ENCODE measurements at regions not wholly inside any gene's neighbourhood (a gene's known extent, or its start where the extent isn't known, plus 50 kb on each side); places are given as distances from the start of the nearest gene placed in this dataset.

- H3K4me1 ChIP-seq, result peaks cover 82 to 98% (median 93%) of the 10 kb centered on the region in 10 experiments
- H3K4me3 ChIP-seq, result no peak overlapping the region
- peak overlapping the region in 9 of 11 experiments; percentile 77 to 95 (median 85); a peak in 12 of 22 replicates for H3K4me2 ChIP-seq
- H3K27me3 ChIP-seq, result no peaks in the 10 kb centered on the region
- no peaks in the 10 kb centered on the region for H3K36me3 ChIP-seq
- H3K9ac ChIP-seq, result no peak overlapping the region
- H3K9me3 ChIP-seq (replicated peaks in 1 of 11), result no peaks in the 10 kb centered on the region
- H3K27ac ChIP-seq, result peak overlapping the region in 7 of 11 experiments; percentile 74 to 87 (median 81); a peak in 11 of 22 replicates
- H4K20me1 ChIP-seq, result no peaks in the 10 kb centered on the region
- no peak for TF ChIP-seq Cebpa-rat (IDR thresholded peaks at IDR 0.05)
Measured at GRCh38 chr6:134515986-134516385, 198.1 kb upstream of the SGK1 start.

GRCh38 chr6:134512981-134513391 is 195.1 kb upstream of the SGK1 start:
- Histone ChIP-seq H3K36me3 (no peaks in the 10 kb centered on the region), H3K4me1 (peaks cover 65 to 88% (median 78%) of the 10 kb centered on the region in 10 experiments), H4K20me1 (no peaks in the 10 kb centered on the region), H3K27me3 (no peaks in the 10 kb centered on the region), H3K9ac (peak overlapping the region in 10 of 11 experiments; percentile 19 to 66 (median 34); a peak in 14 of 22 replicates), H3K4me2 (peak overlapping the region; percentile 71 to 89 (median 78)), H3K4me3 (no peak overlapping the region; a peak in 1 of 20 replicates), H3K9me3 (replicated peaks in 1 of 11) (peaks cover 0 to 13% (median 5%) of the 10 kb centered on the region in 11 experiments; a peak in 8 of 22 replicates), H3K27ac (peak overlapping the region; percentile 63 to 82 (median 75); a peak in 21 of 22 replicates)
- TF ChIP-seq Cebpa-rat (IDR thresholded peaks at IDR 0.05), result no peak

GRCh38 chr6:134511984-134512683 is 194.2 kb upstream of the SGK1 start:
- no peaks in the 10 kb centered on the region for H4K20me1 ChIP-seq
- TF ChIP-seq Cebpa-rat (IDR thresholded peaks at IDR 0.05), result no peak
- no peaks in the 10 kb centered on the region for H3K36me3 ChIP-seq
- no peaks in the 10 kb centered on the region for H3K27me3 ChIP-seq
- no peak overlapping the region for H3K4me3 ChIP-seq
- H3K27ac ChIP-seq, result peak overlapping the region; percentile 63 to 82 (median 75)
- peak overlapping the region; percentile 71 to 89 (median 78) for H3K4me2 ChIP-seq
- H3K4me1 ChIP-seq, result peaks cover 56 to 80% (median 69%) of the 10 kb centered on the region in 10 experiments
- peaks cover 0 to 14% (median 5%) of the 10 kb centered on the region in 11 experiments; a peak in 8 of 22 replicates for H3K9me3 ChIP-seq (replicated peaks in 1 of 11)
- peak overlapping the region in 9 of 11 experiments; percentile 19 to 66 (median 36); a peak in 13 of 22 replicates for H3K9ac ChIP-seq

- Histone ChIP-seq H3K4me1 (peaks cover 44 to 68% (median 57%) of the 10 kb centered on the region in 10 experiments), H3K27ac (peak overlapping the region; percentile 63 to 82 (median 75)), H3K36me3 (no peaks in the 10 kb centered on the region), H3K4me3 (peak overlapping the region in 1 of 10 experiments; percentile 5; a peak in 2 of 20 replicates), H3K9me3 (replicated peaks in 1 of 11) (peaks cover 0 to 18% (median 8%) of the 10 kb centered on the region in 11 experiments; a peak in 13 of 22 replicates), H4K20me1 (no peaks in the 10 kb centered on the region), H3K4me2 (peak overlapping the region; percentile 71 to 89 (median 78)), H3K9ac (peak overlapping the region in 9 of 11 experiments; percentile 5 to 62 (median 34); a peak in 12 of 22 replicates), H3K27me3 (no peaks in the 10 kb centered on the region)
- no peak for TF ChIP-seq Cebpa-rat (IDR thresholded peaks at IDR 0.05)
Measured at GRCh38 chr6:134510920-134511319, 193.0 kb upstream of the SGK1 start.

GRCh38 chr6:134510142-134510541 is 192.2 kb upstream of the SGK1 start:
- Histone ChIP-seq H3K4me1 (peaks cover 44 to 67% (median 51%) of the 10 kb centered on the region in 10 experiments), H3K27ac (peak overlapping the region; percentile 63 to 82 (median 75)), H3K9ac (peak overlapping the region in 4 of 11 experiments; percentile 11 to 62 (median 38); a peak in 2 of 22 replicates), H4K20me1 (no peaks in the 10 kb centered on the region), H3K9me3 (replicated peaks in 1 of 11) (peaks cover 0 to 25% (median 13%) of the 10 kb centered on the region in 11 experiments; a peak in 13 of 22 replicates), H3K4me3 (peak overlapping the region in 1 of 10 experiments; percentile 5; a peak in 1 of 20 replicates), H3K4me2 (peak overlapping the region; percentile 71 to 89 (median 78)), H3K36me3 (no peaks in the 10 kb centered on the region), H3K27me3 (no peaks in the 10 kb centered on the region)
- no peak for TF ChIP-seq Cebpa-rat (IDR thresholded peaks at IDR 0.05)

- Histone ChIP-seq H3K4me3 (no peak overlapping the region), H3K9me3 (replicated peaks in 1 of 11) (peaks cover 0 to 25% (median 13%) of the 10 kb centered on the region in 11 experiments; a peak in 13 of 22 replicates), H3K27ac (no peak overlapping the region), H3K36me3 (no peaks in the 10 kb centered on the region), H3K9ac (no peak overlapping the region), H3K4me2 (peak overlapping the region in 1 of 11 experiments; percentile 30; a peak in 1 of 22 replicates), H3K27me3 (no peaks in the 10 kb centered on the region), H3K4me1 (peaks cover 42 to 63% (median 48%) of the 10 kb centered on the region in 10 experiments), H4K20me1 (no peaks in the 10 kb centered on the region)
- no peak for TF ChIP-seq Cebpa-rat (IDR thresholded peaks at IDR 0.05)
Measured at GRCh38 chr6:134508862-134509498, 191.1 kb upstream of the SGK1 start.

GRCh38 chr6:134506162-134506561 is 188.2 kb upstream of the SGK1 start:
- no peaks in the 10 kb centered on the region; a peak in 1 of 22 replicates for H3K36me3 ChIP-seq
- H3K27me3 ChIP-seq, result no peaks in the 10 kb centered on the region
- no peak overlapping the region for H3K4me2 ChIP-seq
- TF ChIP-seq Cebpa-rat (IDR thresholded peaks at IDR 0.05), result no peak
- H3K9me3 ChIP-seq (replicated peaks in 1 of 11), result peaks cover 0 to 28% (median 13%) of the 10 kb centered on the region in 11 experiments; a peak in 13 of 22 replicates
- H3K27ac ChIP-seq, result no peak overlapping the region
- no peak overlapping the region for H3K4me3 ChIP-seq
- no peaks in the 10 kb centered on the region for H4K20me1 ChIP-seq
- H3K4me1 ChIP-seq, result peaks cover 30 to 63% (median 45%) of the 10 kb centered on the region in 10 experiments
- H3K9ac ChIP-seq, result no peak overlapping the region

GRCh38 chr6:134503585-134504281 is 185.8 kb upstream of the SGK1 start:
- TF ChIP-seq Cebpa-rat (IDR thresholded peaks at IDR 0.05), result no peak
- H3K4me3 ChIP-seq, result no peak overlapping the region
- no peaks in the 10 kb centered on the region for H3K27me3 ChIP-seq
- 0 out of 22 replicates have a peak overlapping the region, but pooled peaks of 1 of the 11 experiments have one; percentile 64 for H3K9ac ChIP-seq
- no peaks in the 10 kb centered on the region; a peak in 1 of 22 replicates for H3K36me3 ChIP-seq
- peak overlapping the region; percentile 46 to 85 (median 71) for H3K4me2 ChIP-seq
- H3K9me3 ChIP-seq (replicated peaks in 1 of 11), result peaks cover 0 to 23% (median 13%) of the 10 kb centered on the region in 11 experiments; a peak in 13 of 22 replicates
- H3K4me1 ChIP-seq, result peaks cover 16 to 51% (median 28%) of the 10 kb centered on the region in 10 experiments
- H4K20me1 ChIP-seq, result no peaks in the 10 kb centered on the region
- H3K27ac ChIP-seq, result peak overlapping the region in 7 of 11 experiments; percentile 10 to 82 (median 72); a peak in 11 of 22 replicates
